NB4 (cell line): ENCODE measurements at regions not wholly inside any gene's neighbourhood (a gene's known extent, or its start where the extent isn't known, plus 50 kb on each side); places are given as distances from the start of the nearest gene placed in this dataset.
"Not testable (repeated sequence)": the region's sequence is repeated elsewhere in the genome, so short reads cannot be mapped to it uniquely, and the experiment has no call there.

ENCODE experiments used
- DNase-seq: peaks from one replicate; pipeline ENCODE4 v3.0.0; 2010; ENCODE audit warnings: low read depth
- H3K4me3 ChIP-seq: one replicate; pipeline ENCODE4 v1.5.1; 2011; ENCODE audit warnings: mild to moderate bottlenecking, low read depth, low read length, moderate library complexity
- CTCF ChIP-seq: IDR thresholded peaks from one replicate; pipeline ENCODE4 v1.5.1; 2012; ENCODE audit warnings: low read depth, low read length
- MAX ChIP-seq: IDR thresholded peaks from 2 replicates; pipeline ENCODE4 v1.6.1; 2011; ENCODE audit warnings: low read depth, low read length
- MYC ChIP-seq: IDR thresholded peaks from 2 replicates; pipeline ENCODE4 v1.6.1; 2011; ENCODE audit warnings: low read depth, low read length
- POLR2A ChIP-seq: IDR thresholded peaks from 2 replicates; pipeline ENCODE4 v1.6.1; 2011; ENCODE audit warnings: mild to moderate bottlenecking; ENCODE audit not compliant: insufficient read length; ENCODE audit errors: extremely low read depth

GRCh38 chr4:57734104-57734670 is 624.0 kb upstream of the IGFBP7 start:
- H3K4me3 ChIP-seq, result no peak overlapping the region
- no peak for DNase-seq
- TF ChIP-seq POLR2A, result no peak
- no peak for TF ChIP-seq CTCF
- no peak for TF ChIP-seq MAX

GRCh38 chr4:57729775-57730570 is 619.8 kb upstream of the IGFBP7 start:
- H3K4me3 ChIP-seq, DNase-seq: not testable (repeated sequence)

DNA sequence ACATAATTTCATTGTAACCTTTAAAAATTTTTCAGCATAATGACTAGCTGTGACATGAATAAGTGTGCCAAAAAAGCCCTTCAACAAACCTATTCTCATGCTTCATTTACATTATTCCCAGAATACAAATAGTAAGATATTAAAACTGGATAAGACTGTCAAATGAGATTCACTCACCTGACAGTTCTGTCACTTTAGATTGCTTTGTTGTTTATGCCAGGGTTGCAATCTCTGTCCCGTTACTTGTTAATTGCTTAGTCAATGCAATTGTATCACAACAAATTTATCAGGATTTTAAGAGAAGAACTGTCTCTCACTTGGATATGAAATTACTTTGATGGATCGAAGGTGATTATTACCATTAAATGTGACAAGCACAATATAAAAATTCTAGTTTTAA is 616.0 kb upstream of the IGFBP7 start:
- TF ChIP-seq CTCF (no peak), MYC (no peak), MAX (no peak), POLR2A (no peak)
- no peak for DNase-seq
- H3K4me3 ChIP-seq, result no peak overlapping the region

- H3K4me3 ChIP-seq, result no peak overlapping the region
- no peak for DNase-seq
- TF ChIP-seq CTCF, result no peak
- TF ChIP-seq POLR2A, result no peak
- no peak for TF ChIP-seq MYC
- no peak for TF ChIP-seq MAX
These were observed 609.3 kb upstream of the IGFBP7 start for GRCh38 chr4:57719456-57719855.

GRCh38 chr4:57714313-57714712 is 604.1 kb upstream of the IGFBP7 start:
- DNase-seq, H3K4me3 ChIP-seq: not testable (repeated sequence)

- no peak for TF ChIP-seq MYC
- TF ChIP-seq MAX, result no peak
- no peak for TF ChIP-seq POLR2A
- TF ChIP-seq CTCF, result no peak
- no peak overlapping the region for H3K4me3 ChIP-seq
- DNase-seq, result no peak
These were observed 599.9 kb upstream of the IGFBP7 start for GRCh38 chr4:57710053-57710452.

DNA sequence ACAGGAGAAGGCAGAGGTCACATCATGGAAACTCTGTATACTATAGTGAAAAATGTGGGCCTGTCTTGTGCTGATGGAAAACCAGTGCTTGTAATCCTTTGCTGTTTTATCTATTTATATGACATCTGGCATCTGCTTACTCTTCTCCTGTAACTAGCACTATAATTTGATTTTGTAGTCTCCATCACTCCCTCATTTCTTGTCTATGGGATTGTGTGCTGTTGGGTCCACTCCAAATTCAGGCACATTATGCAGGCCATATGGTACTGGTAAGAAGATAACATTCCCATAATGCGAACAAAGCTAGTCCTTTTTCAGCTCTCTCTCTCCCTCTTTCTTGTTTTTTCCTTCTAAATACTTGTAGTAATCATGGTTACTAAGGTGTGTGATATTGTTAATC is 581.2 kb upstream of the IGFBP7 start:
- TF ChIP-seq POLR2A (no peak), CTCF (no peak), MAX (no peak), MYC (no peak)
- no peak for DNase-seq

More for the DNA sequence above, 581.2 kb upstream of the IGFBP7 start:
- no peak overlapping the region for H3K4me3 ChIP-seq
